Mucosa of gallbladder (tissue), 1 donor: ENCODE measurements at regions not wholly inside any gene's neighbourhood (a gene's known extent, or its start where the extent isn't known, plus 50 kb on each side); places are given as distances from the start of the nearest gene placed in this dataset.
"Not testable (repeated sequence)": the region's sequence is repeated elsewhere in the genome, so short reads cannot be mapped to it uniquely, and the experiment has no call there.

Experiments used
- DNase-seq: peaks from one replicate; pipeline ENCODE4 v3.0.0-alpha.2; 2020; ENCODE audit warnings: low spot score
- donor health status: DM: no; HTN: no; CAD: no.

- DNase-seq: no peak
Observed at GRCh38 chr18:43961722-43962121, 684.4 kb upstream of the SYT4 start.

GRCh38 chr18:43964666-43965065, 687.4 kb upstream of the SYT4 start:
- no peak for DNase-seq

- DNase-seq: no peak
Observed at GRCh38 chr18:43965691-43966090, 688.4 kb upstream of the SYT4 start.

- no peak for DNase-seq
Observed at GRCh38 chr18:43970656-43971055, 693.4 kb upstream of the SYT4 start.

DNA sequence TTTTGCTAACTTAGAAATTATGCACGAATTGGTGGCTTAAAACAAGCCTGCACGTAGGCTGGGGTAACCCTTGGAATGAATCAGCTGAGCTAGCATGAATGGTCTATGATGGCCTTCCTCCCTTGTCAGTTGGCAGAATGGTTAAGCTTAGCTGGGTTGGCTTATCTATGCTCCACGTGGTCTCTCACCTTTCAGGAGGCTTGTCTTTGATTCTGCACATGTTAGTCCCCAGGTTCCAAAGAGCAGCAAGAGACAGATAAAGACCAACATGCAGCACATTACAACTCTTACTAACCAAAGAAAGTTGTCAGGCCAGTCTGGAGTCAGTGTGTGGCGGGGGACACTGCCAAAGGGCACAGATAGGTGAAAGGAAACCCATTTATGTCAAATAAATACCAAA, 700.9 kb upstream of the SYT4 start:
- DNase-seq: no peak

DNA sequence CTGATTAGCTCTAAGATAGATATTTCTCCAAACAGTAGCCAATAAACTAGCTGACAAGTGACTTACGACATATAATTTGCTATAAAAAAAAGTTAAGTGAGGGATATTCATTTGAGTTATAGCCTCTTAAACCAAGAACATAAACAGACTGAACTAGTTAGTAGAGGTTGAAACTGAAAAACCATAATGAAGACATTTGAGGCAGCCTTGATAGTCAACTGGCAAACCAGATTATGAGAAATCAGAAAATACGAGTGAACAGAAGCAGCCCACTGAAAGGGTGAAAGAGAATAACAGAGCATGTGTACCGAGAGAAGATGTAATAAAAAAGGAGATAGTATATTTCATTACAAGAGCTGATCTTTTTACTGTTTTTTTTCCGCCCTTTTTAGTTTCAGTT, 698.1 kb upstream of the SETBP1 start:
- no peak for DNase-seq

DNA sequence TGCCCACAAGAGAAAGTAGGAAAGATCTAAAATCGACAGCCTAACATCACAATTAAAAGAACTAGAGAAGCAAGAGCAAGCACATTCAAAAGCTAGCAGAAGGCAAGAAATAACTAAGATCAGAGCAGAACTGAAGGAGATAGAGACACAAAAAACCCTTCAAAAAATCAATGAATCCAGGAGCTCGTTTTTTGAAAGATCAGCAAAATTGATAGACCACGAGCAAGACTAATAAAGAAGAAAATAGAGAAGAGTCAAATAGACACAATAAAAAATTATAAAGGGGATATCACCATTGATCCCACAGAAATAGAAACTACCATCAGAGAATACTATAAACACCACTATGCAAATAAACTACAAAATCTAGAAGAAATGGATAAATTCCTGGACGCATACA, 693.6 kb upstream of the SETBP1 start:
- not testable (repeated sequence) for DNase-seq

GRCh38 chr18:43992741-43993140, 687.9 kb upstream of the SETBP1 start:
- DNase-seq: no peak

- no peak for DNase-seq
Observed at GRCh38 chr18:43994381-43994780, 686.3 kb upstream of the SETBP1 start.

- no peak for DNase-seq
Observed at GRCh38 chr18:44013871-44014270, 666.8 kb upstream of the SETBP1 start.

GRCh38 chr18:44025421-44025820, 655.3 kb upstream of the SETBP1 start:
- no peak for DNase-seq

- no peak for DNase-seq
Observed at GRCh38 chr18:44028109-44028508, 652.6 kb upstream of the SETBP1 start.

DNA sequence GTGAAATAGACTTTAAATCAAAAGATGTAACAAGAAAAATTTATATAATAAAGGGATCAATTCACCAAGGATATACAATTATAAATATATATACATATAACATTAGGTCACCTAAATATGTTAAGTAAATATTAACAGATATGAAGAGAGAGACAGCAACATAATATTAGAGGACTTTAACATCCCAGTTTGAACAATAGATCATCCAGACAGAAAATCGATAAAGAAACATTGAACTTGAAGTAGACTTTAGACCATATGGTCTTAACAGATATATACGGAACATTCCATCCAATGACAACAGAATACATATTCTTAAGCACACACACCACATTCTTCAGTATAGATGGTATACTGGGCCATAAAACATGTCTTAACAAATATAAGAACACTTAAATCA, 649.6 kb upstream of the SETBP1 start:
- DNase-seq: no peak

DNA sequence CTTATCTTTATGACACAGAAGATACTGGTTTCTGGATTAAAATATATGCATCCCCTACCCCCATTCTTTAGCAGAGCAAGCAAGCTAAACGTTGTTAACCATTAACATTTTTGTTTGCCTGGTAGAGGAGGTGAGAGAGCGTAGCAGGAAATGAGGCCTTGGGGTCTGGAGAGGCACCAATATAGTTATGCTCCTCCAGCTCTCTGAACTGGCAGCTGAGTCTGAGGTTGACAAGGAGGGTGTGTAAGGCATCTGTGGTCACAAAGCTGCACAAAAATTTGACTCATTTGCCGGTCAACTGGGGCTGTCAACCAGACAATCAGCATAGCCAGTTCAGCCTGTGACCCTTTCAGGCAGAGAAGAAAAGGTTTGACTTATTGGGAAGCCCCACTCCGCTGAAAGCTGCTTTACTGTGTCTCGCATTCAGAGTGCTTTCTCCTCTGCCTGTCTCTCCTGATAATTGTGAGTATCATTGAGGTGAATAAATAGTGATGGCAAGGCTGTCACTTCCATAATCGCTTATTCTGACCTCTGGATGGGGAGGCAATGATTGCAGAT, 647.5 kb upstream of the SETBP1 start:
- peak; percentile 14 for DNase-seq

DNA sequence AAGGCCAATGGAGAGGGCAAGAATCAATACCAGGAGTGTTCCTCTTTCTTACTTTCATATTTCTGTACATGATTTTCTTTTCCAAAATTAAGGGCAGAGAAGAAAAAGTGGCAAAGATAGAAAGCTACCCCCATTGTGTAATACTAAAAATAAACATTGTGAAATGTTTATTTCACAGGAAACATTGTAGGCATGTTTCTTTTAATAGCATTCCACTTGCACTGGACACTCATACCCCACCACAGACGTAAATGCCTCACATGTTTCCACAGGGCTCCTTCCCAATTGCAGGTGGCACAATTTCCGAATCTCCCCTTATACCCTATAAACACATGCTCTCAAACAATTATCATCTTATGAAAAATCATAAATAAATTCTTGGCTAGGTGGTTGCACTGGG, 645.1 kb upstream of the SETBP1 start:
- no peak for DNase-seq

DNA sequence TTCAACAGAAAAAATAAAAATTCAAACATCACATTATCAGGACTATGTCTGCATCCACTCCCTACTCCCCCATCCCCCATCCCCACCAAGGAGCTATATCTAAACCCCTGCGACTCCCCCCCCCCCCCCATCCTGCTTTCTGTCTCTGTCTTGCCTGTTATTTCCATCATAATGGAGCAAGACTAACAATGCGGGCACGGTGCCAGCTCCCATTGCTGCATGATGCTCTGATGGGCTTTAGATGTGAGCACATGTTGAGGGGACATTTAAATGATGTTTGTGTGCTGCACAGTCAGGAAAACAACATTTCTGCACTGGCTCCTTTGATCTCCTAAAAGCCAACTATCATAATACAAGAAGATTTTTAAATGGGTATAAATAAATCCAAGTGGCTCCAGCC, 644.2 kb upstream of the SETBP1 start:
- no peak for DNase-seq

- no peak for DNase-seq
Observed at GRCh38 chr18:44039216-44039615, 641.5 kb upstream of the SETBP1 start.

GRCh38 chr18:44039826-44040225, 640.9 kb upstream of the SETBP1 start:
- no peak for DNase-seq

GRCh38 chr18:44041553-44041952, 639.1 kb upstream of the SETBP1 start:
- no peak for DNase-seq

DNA sequence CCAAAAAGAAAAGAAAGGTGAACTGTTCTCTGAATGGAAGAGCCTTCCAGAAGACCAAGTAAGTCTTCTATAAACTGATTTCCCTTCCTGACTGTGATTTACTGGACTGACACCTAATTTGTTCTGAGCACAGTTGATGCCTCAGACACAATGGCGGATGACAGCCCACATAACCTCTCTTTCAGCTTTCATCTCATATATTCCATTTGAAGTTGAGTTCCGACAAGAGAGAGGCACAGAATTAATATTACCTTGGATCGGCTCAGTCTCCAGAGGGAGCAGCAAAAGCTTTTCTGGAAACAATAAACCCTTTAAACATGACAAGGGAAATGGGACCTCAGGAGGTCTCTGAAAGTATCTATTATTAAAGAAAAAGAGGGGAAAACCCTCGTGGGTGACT, 638.7 kb upstream of the SETBP1 start:
- no peak for DNase-seq

GRCh38 chr18:44046376-44046975, 634.2 kb upstream of the SETBP1 start:
- DNase-seq: no peak

DNA sequence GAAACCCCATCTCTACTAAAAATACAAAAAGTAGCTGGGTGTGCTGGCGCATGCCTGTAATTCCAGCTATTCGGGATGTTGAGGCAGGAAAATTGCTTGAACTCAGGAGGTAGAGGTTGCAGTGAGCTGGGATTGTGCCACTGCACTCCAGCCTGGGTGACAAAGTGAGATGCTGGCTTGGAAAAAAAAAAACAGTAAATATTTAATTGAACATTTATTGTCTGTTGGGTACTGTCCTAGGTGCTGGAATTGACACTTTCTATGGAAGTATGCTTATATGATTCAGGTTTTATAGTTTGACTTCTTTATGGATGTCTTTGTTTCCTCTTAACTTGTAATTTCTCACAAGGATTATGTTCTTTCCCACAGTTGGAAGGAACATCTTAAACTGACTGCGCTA, 633.1 kb upstream of the SETBP1 start:
- DNase-seq: no peak

- no peak for DNase-seq
Observed at GRCh38 chr18:44048435-44048834, 632.3 kb upstream of the SETBP1 start.

DNA sequence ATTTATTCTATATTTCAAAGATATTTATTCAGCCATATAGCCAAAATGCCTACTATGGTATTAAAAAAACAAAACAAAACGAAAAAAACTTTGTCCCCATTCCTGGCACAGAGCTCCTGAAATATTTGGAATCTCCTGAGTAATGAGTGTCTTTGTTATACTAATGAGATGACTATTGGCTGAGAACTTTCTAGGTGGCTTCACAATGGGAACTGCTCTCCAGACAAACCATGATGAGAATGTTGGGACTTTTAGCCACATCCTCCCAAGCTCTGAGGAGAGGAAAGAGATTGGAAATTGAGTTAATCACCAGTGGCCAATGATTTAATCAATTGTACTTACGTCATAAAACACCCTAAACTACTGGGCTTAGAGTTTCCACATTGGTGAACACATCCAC, 631.8 kb upstream of the SETBP1 start:
- DNase-seq: no peak
